Tibial artery (tissue), 4 donors: ENCODE measurements at regions not wholly inside any gene's neighbourhood (a gene's known extent, or its start where the extent isn't known, plus 50 kb on each side); places are given as distances from the start of the nearest gene placed in this dataset.

Experiments
- DNase-seq, 2 donors: peaks; one replicate each; pipeline ENCODE4 v3.0.0-alpha.2; 2019
- H3K27ac ChIP-seq, 2 donors: fragments of 200-600 bp; sonication (generic) in 1 of 2; 1 replicate in 1 of 2; 2 replicates in 1 of 2; pipeline ENCODE4 v1.5.1; 2018 to 2019; ENCODE audit warnings: mild to moderate bottlenecking in 1 of 2
- H3K27me3 ChIP-seq, 2 donors: fragments of 200-600 bp; sonication (generic) in 1 of 2; one replicate each; pipeline versions ENCODE4 v1.5.1 to v1.6.0; 2016 to 2019
- H3K36me3 ChIP-seq, 3 donors: fragments of 200-600 bp; sonication (generic) in 2 of 3; one replicate each; pipeline ENCODE4 v1.5.1; 2016 to 2019; ENCODE audit warnings: mild to moderate bottlenecking in 2 of 3
- H3K4me1 ChIP-seq, 4 donors: fragments of 200-600 bp; sonication (generic) in 2 of 4; 1 replicate in 3 of 4; 2 replicates in 1 of 4; pipeline ENCODE4 v1.5.1; 2016 to 2019
- H3K4me3 ChIP-seq, 2 donors: fragments of 200-600 bp; sonication (generic) in 1 of 2; 1 replicate in 1 of 2; 2 replicates in 1 of 2; pipeline ENCODE4 v1.5.1; 2018 to 2019; ENCODE audit warnings: mild to moderate bottlenecking in 2 of 2
- H3K9me3 ChIP-seq, 3 donors: fragments of 200-600 bp; sonication (generic) in 1 of 3; one replicate each; pipeline ENCODE4 v1.5.1; 2016 to 2019
- intact Hi-C: fragments of 100-400 bp; cut with DNase I; formaldehyde crosslinking; loops from one replicate; pipeline ENCODE4 v1.15.0; 2023; ENCODE audit warnings: low total_unique reads
- TF ChIP-seq, protein P1 (sequence below), 2 experiments: fragments of 200-600 bp in 1 of 2; fragments of 450-650 bp in 1 of 2; IDR thresholded peaks; one replicate each; pipeline ENCODE4 v1.5.1; 2017 to 2019; ENCODE audit warnings: antibody characterized with exemption in 2 of 2, mild to moderate bottlenecking in 1 of 2, moderate library complexity in 1 of 2

GRCh38 chr5:119852140-119852539 lies 222.8 kb downstream of the FAM170A start:
- TF ChIP-seq, protein P1, sequence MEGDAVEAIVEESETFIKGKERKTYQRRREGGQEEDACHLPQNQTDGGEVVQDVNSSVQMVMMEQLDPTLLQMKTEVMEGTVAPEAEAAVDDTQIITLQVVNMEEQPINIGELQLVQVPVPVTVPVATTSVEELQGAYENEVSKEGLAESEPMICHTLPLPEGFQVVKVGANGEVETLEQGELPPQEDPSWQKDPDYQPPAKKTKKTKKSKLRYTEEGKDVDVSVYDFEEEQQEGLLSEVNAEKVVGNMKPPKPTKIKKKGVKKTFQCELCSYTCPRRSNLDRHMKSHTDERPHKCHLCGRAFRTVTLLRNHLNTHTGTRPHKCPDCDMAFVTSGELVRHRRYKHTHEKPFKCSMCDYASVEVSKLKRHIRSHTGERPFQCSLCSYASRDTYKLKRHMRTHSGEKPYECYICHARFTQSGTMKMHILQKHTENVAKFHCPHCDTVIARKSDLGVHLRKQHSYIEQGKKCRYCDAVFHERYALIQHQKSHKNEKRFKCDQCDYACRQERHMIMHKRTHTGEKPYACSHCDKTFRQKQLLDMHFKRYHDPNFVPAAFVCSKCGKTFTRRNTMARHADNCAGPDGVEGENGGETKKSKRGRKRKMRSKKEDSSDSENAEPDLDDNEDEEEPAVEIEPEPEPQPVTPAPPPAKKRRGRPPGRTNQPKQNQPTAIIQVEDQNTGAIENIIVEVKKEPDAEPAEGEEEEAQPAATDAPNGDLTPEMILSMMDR (IDR thresholded peaks at IDR 0.05), result no peak
- Histone ChIP-seq H3K9me3 (no peaks in the 10 kb centered on the region), H3K27me3 (no peaks in the 10 kb centered on the region), H3K27ac (no peak overlapping the region), H3K36me3 (no peaks in the 10 kb centered on the region), H3K4me1 (no peaks in the 10 kb centered on the region), H3K4me3 (no peak overlapping the region)
- DNase-seq, result no peak
- intact Hi-C loops, result no loop called here

DNA sequence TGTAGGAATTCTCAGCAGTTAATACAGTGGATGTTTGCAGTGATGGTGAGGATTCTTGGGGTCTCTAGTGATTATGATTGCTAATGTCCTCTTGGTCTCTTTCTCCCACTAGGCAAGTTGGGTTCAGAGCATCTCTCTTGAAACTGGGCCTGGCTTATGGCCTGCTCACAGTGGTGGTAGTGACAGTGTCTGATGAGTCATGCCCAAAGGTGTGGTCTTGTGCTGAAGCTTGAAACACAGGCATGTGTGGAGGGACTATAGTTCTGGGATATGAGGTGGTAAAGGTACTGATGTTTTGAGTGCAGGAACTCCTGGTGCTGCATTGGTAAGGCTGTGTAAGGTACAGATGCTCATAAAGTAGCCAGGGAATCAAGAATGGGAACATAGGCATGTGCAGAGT lies 231.1 kb downstream of the FAM170A start:
- Histone ChIP-seq H3K4me1 (no peaks in the 10 kb centered on the region), H3K36me3 (no peaks in the 10 kb centered on the region), H3K27ac (no peak overlapping the region), H3K27me3 (no peaks in the 10 kb centered on the region), H3K4me3 (no peak overlapping the region), H3K9me3 (no peaks in the 10 kb centered on the region)
- intact Hi-C loops, result no loop called here
- DNase-seq, result no peak
- TF ChIP-seq, protein P1 (IDR thresholded peaks at IDR 0.05), result no peak

DNA sequence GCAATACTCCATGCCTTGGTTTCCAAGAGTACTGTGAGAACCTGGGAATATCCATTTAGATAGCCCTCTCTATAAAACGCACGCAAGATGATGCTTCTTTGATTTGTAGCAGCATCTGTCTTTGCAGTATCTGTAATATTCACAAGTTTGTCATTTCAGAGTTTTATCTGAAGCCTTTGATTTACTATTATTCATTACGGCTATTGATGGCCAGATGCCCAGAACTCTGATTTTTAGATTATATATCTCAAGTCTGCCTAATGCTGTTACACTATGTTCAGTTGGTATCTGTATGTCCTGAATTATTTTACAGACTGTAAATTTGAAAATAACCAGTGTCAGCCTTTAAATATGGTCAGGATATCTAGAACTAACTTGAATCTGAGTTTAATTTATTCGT lies 233.3 kb downstream of the FAM170A start:
- Histone ChIP-seq H3K4me1 (no peaks in the 10 kb centered on the region), H3K9me3 (no peaks in the 10 kb centered on the region), H3K36me3 (no peaks in the 10 kb centered on the region), H3K27me3 (no peaks in the 10 kb centered on the region), H3K4me3 (no peak overlapping the region), H3K27ac (no peak overlapping the region)
- TF ChIP-seq, protein P1 (IDR thresholded peaks at IDR 0.05), result no peak
- intact Hi-C loops, result no loop called here
- no peak for DNase-seq

DNA sequence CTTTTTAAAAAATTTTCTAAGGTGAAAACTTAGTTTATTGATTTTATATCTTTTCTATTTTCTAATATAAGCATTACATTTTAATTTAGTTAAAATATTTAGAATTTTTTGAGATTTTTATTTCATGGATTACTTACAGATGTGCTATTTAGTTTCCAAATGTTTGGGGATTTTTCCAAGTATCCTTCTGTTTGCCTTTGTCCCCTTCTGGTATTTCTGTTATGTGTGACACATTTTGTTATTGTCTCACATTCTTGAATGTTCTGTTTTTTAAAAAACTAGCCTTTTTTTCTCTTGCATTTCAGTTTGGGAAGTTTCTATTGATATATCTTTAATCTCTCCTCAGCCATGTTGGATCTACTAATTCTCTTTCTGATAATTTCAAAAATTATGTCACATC lies 234.9 kb downstream of the FAM170A start:
- DNase-seq, result no peak
- Histone ChIP-seq H3K27ac (no peak overlapping the region), H3K9me3 (no peaks in the 10 kb centered on the region), H3K36me3 (no peaks in the 10 kb centered on the region), H3K27me3 (no peaks in the 10 kb centered on the region), H3K4me3 (no peak overlapping the region), H3K4me1 (no peaks in the 10 kb centered on the region)
- intact Hi-C loops, result no loop called here
- TF ChIP-seq, protein P1 (IDR thresholded peaks at IDR 0.05), result no peak

DNA sequence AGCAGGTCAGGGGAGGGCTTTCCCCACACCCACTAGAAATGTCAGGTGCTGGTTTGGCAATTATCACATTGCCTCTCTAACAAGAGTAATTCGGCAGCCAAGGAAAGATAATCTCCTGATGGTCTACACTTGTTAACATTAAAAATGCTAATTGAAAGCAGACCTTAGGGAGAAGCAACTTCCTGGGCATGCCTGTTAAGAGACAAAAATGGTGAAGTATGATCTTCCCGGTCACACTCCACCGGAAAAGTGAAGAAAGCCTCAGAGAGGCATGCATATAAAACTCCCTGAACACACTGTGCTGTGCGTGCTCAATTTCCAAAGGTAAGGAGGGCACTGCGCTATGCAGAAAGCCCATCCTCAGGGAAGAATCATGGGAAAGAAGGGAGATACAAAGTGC lies 244.3 kb downstream of the FAM170A start:
- Histone ChIP-seq H3K27ac (no peak overlapping the region), H3K36me3 (no peaks in the 10 kb centered on the region), H3K27me3 (no peaks in the 10 kb centered on the region), H3K9me3 (no peaks in the 10 kb centered on the region), H3K4me1 (no peaks in the 10 kb centered on the region), H3K4me3 (no peak overlapping the region)
- TF ChIP-seq, protein P1 (IDR thresholded peaks at IDR 0.05), result no peak
- intact Hi-C loops, result no loop called here
- no peak for DNase-seq

DNA sequence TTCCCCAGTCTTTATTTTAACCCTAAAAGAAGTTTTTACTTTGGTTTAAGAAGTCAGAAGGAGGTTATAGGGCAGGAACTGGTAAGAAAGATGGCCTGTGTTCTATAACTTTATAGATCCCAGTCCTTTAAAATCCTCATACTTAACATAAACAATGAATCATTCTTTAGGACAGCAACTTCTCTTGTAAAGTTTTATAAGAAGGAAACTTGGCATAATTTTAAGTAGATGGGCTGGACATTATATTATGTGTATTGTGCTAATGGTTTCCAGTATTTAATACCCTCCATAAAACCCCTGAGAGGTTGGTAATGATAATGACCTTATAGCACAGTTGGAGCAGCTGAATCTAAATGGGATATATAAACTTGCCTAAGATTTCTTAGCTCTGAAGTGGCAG lies 247.2 kb downstream of the FAM170A start:
- Histone ChIP-seq H3K4me3 (no peak overlapping the region), H3K4me1 (no peaks in the 10 kb centered on the region), H3K36me3 (no peaks in the 10 kb centered on the region), H3K27me3 (no peaks in the 10 kb centered on the region), H3K9me3 (no peaks in the 10 kb centered on the region), H3K27ac (no peak overlapping the region)
- intact Hi-C loops, result no loop called here
- no peak for DNase-seq
- TF ChIP-seq, protein P1 (IDR thresholded peaks at IDR 0.05), result no peak
